IMR-90 (cell line): ENCODE measurements at regions not wholly inside any gene's neighbourhood (a gene's known extent, or its start where the extent isn't known, plus 50 kb on each side); places are given as distances from the start of the nearest gene placed in this dataset.

ENCODE experiments used
- CEBPB ChIP-seq: IDR thresholded peaks from 2 replicates; pipeline ENCODE4 v1.6.1; 2012; ENCODE audit warnings: low read depth, low read length, improper control_type of control experiment
- CHD1 ChIP-seq: IDR thresholded peaks from 2 replicates; pipeline ENCODE4 v1.6.1; 2012; ENCODE audit warnings: low read depth, low read length, improper control_type of control experiment
- FOS ChIP-seq: fragments of 150-350 bp; IDR thresholded peaks from 2 replicates; pipeline ENCODE4 v1.6.1; 2016; ENCODE audit warnings: low read depth, low read length
- MAFK ChIP-seq: IDR thresholded peaks from 2 replicates; pipeline ENCODE4 v1.6.1; 2012; ENCODE audit warnings: low read depth, low read length, improper control_type of control experiment
- MXI1 ChIP-seq: IDR thresholded peaks from 2 replicates; pipeline ENCODE4 v1.6.1; 2012; ENCODE audit warnings: low read depth, mild to moderate bottlenecking, low read length, moderate library complexity, borderline replicate concordance
- POLR2A ChIP-seq: IDR thresholded peaks from 2 replicates; pipeline ENCODE4 v1.6.1; 2012; ENCODE audit warnings: mild to moderate bottlenecking, low read depth, low read length
- RAD21 ChIP-seq: IDR thresholded peaks from 2 replicates; pipeline ENCODE4 v1.6.1; 2012; ENCODE audit warnings: low read length, improper control_type of control experiment
- RCOR1 ChIP-seq: IDR thresholded peaks from 2 replicates; pipeline ENCODE4 v1.6.1; 2012; ENCODE audit warnings: mild to moderate bottlenecking, low read length, improper control_type of control experiment; ENCODE audit not compliant: insufficient replicate concordance
- TF ChIP-seq, protein P1 (sequence below): conservative IDR thresholded peaks from 2 replicates; pipeline ENCODE4 v1.5.1; 2012; ENCODE audit warnings: mild to moderate bottlenecking, low read depth, low read length, improper control_type of control experiment
- TF ChIP-seq, protein P2 (sequence below): fragments of 150-350 bp; IDR thresholded peaks from 2 replicates; pipeline ENCODE4 v1.6.1; 2016; ENCODE audit warnings: low read depth, mild to moderate bottlenecking, low read length, moderate library complexity, borderline replicate concordance

DNA sequence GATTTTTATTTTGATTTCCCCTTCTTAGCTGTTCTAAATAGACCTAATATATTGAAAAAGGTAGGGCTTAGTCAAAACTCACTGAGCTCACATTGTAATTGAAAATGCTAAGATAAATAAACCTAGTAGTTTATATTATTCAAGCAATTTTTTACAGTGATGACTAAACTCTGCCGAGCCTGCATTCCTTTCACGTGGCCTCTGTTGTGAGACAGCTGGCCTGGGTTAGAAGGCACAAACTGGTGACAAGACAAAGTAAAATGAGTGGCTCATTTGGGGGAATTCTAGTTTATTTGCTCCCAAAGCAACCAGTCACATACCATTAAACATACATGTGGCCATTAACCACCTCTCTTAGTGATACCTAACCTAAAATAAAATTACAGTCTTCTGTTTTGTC, 169.4 kb upstream of the TEX13C start:
- TF ChIP-seq, protein P1, sequence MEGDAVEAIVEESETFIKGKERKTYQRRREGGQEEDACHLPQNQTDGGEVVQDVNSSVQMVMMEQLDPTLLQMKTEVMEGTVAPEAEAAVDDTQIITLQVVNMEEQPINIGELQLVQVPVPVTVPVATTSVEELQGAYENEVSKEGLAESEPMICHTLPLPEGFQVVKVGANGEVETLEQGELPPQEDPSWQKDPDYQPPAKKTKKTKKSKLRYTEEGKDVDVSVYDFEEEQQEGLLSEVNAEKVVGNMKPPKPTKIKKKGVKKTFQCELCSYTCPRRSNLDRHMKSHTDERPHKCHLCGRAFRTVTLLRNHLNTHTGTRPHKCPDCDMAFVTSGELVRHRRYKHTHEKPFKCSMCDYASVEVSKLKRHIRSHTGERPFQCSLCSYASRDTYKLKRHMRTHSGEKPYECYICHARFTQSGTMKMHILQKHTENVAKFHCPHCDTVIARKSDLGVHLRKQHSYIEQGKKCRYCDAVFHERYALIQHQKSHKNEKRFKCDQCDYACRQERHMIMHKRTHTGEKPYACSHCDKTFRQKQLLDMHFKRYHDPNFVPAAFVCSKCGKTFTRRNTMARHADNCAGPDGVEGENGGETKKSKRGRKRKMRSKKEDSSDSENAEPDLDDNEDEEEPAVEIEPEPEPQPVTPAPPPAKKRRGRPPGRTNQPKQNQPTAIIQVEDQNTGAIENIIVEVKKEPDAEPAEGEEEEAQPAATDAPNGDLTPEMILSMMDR = no peak
- no peak for TF ChIP-seq MXI1
- TF ChIP-seq CHD1 = no peak
- no peak for TF ChIP-seq RCOR1
- no peak for TF ChIP-seq POLR2A
- TF ChIP-seq FOS = no peak
- TF ChIP-seq MAFK = no peak
- no peak for TF ChIP-seq RAD21
- TF ChIP-seq, protein P2, sequence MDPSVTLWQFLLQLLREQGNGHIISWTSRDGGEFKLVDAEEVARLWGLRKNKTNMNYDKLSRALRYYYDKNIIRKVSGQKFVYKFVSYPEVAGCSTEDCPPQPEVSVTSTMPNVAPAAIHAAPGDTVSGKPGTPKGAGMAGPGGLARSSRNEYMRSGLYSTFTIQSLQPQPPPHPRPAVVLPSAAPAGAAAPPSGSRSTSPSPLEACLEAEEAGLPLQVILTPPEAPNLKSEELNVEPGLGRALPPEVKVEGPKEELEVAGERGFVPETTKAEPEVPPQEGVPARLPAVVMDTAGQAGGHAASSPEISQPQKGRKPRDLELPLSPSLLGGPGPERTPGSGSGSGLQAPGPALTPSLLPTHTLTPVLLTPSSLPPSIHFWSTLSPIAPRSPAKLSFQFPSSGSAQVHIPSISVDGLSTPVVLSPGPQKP = no peak
- TF ChIP-seq CEBPB = no peak
